ENCODE measurements at regions not wholly inside any gene's neighbourhood (a gene's known extent, or its start where the extent isn't known, plus 50 kb on each side); places are given as distances from the start of the nearest gene placed in this dataset.
A peak's percentile ranks its signal among the peaks of the same experiment; 100 is the strongest.

DNA sequence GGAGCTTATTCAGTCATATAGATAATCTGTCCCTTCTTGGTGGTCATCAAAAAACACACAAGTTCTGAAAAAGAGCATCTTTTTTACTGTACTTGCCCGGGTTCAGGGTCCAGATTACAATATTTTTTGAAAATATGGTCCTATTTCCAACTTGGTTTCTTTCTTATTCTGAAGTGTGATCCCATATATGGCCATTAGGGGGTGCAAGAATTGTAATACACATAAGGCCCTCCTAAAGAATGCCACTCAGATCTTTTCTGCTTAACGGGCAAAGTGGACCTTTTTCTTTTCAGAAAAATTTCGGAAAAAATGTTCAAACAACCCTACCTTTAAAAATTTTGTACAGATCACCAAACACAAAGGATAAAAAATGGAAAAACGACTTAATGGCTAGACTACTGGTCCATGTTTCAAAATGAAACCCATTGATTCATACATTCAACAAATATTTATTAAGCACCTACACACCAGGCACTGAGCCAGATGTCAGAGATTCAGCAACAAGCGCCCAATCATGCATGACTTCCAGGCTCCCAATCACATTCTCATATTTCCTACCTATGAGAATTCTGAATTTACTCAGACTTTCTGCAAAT is 102.0 kb upstream of the MYRIP start:
- H3K9ac ChIP-seq (ENCODE audit: insufficient read depth in 1 of 2, low read depth in 2 of 2, low read length in 2 of 2) = no peak overlapping the region
- H3K79me2 ChIP-seq (ENCODE audit: control insufficient read depth, insufficient read depth, low read length) = no peaks in the 10 kb centered on the region
- no TSS peak for BruUV-seq (replicated peaks)
- H3K9me3 ChIP-seq (replicated peaks; ENCODE audit: control insufficient read depth, insufficient read depth, low read depth, low read length) = no peaks in the 10 kb centered on the region
- DNase-seq (ENCODE audit: extremely low read depth in 1 of 4, low spot score in 3 of 4) = peak; percentile 46 to 55 (median 52)
- peak; percentile 62 for FAIRE-seq
- ChIA-PET CTCF (ENCODE audit: low intra/inter-chr PET ratio) (interaction anchor here (0.7 to 1.0 kb wide), 3 partner anchors 166 to 610 kb away, joined by 4 to 5 read pairs (median 5); no protein-coding TSS in a partner anchor), POLR2A (no interaction called here)
- H2AFZ ChIP-seq (ENCODE audit: low read depth, low read length) = no peak overlapping the region
- intact Hi-C loops (cut with micrococcal nuclease) (loop anchor here (2.0 to 5.0 kb wide), 2 partner anchors 283 to 610 kb away; no protein-coding TSS in a partner anchor), in situ Hi-C loops (cut with MboI) (no loop called here)
- no peaks in the 10 kb centered on the region for H3K4me1 ChIP-seq (replicated peaks in 1 of 2; ENCODE audit: control insufficient read depth in 2 of 2, insufficient read depth in 2 of 2, low read length in 2 of 2)
- WGBS (ENCODE audit: insufficient coverage, low coverage, missing lambda C conversion rate) = 2% methylated on average over 5 of the region's 5 CpGs
- H3K4me3 ChIP-seq = no peak overlapping the region
- no peak overlapping the region for H3K27ac ChIP-seq (ENCODE audit: extremely low read depth, low read depth, low read length)
- no peaks in the 10 kb centered on the region for H3K27me3 ChIP-seq (ENCODE audit: control insufficient read depth in 2 of 2, insufficient read depth in 2 of 2, low read length in 2 of 2)
- H4K20me1 ChIP-seq (replicated peaks; ENCODE audit: control insufficient read depth, insufficient read depth, low read length) = no peaks in the 10 kb centered on the region
- no peaks in the 10 kb centered on the region for H3K9me1 ChIP-seq (ENCODE audit: control insufficient read depth, insufficient read depth, low read length)
- H3K4me2 ChIP-seq (ENCODE audit: insufficient read depth, low read length) = no peak overlapping the region
- no peaks in the 10 kb centered on the region for H3K36me3 ChIP-seq (ENCODE audit: control insufficient read depth, insufficient read depth, low read length)
- ATAC-seq = peak; percentile 79
- peak; percentile 16 to 64; a peak in 3 of 4 replicates for TF ChIP-seq RAD21 (CRISPR knock-in tag; conservative IDR thresholded peaks at IDR 0.05 in 1 of 2, IDR thresholded peaks at IDR 0.05 in 1 of 2)
- TF ChIP-seq HDAC3 (IDR thresholded peaks at IDR 0.05; ENCODE audit: borderline replicate concordance, partially characterized antibody) = no peak
- TF ChIP-seq, protein P1, sequence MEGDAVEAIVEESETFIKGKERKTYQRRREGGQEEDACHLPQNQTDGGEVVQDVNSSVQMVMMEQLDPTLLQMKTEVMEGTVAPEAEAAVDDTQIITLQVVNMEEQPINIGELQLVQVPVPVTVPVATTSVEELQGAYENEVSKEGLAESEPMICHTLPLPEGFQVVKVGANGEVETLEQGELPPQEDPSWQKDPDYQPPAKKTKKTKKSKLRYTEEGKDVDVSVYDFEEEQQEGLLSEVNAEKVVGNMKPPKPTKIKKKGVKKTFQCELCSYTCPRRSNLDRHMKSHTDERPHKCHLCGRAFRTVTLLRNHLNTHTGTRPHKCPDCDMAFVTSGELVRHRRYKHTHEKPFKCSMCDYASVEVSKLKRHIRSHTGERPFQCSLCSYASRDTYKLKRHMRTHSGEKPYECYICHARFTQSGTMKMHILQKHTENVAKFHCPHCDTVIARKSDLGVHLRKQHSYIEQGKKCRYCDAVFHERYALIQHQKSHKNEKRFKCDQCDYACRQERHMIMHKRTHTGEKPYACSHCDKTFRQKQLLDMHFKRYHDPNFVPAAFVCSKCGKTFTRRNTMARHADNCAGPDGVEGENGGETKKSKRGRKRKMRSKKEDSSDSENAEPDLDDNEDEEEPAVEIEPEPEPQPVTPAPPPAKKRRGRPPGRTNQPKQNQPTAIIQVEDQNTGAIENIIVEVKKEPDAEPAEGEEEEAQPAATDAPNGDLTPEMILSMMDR (IDR thresholded peaks at IDR 0.05 in 2 of 3, conservative IDR thresholded peaks at IDR 0.05 in 1 of 3; ENCODE audit: insufficient read depth in 2 of 3, low read depth in 1 of 3, low read length in 3 of 3) = peak; percentile 52 to 70 (median 59); a peak in 5 of 6 replicates
- no peak for TF ChIP-seq CCNT2 (IDR thresholded peaks at IDR 0.05; ENCODE audit: borderline replicate concordance, extremely low read depth, insufficient read length, low read depth, low read length)
- no peak for TF ChIP-seq MECOM (CRISPR knock-in tag; IDR thresholded peaks at IDR 0.05)
- TF ChIP-seq NFATC3 (IDR thresholded peaks at IDR 0.05) = no peak
- no peak for TF ChIP-seq ZFP30 (CRISPR knock-in tag; IDR thresholded peaks at IDR 0.05; ENCODE audit: borderline replicate concordance)
- TF ChIP-seq, protein P2, sequence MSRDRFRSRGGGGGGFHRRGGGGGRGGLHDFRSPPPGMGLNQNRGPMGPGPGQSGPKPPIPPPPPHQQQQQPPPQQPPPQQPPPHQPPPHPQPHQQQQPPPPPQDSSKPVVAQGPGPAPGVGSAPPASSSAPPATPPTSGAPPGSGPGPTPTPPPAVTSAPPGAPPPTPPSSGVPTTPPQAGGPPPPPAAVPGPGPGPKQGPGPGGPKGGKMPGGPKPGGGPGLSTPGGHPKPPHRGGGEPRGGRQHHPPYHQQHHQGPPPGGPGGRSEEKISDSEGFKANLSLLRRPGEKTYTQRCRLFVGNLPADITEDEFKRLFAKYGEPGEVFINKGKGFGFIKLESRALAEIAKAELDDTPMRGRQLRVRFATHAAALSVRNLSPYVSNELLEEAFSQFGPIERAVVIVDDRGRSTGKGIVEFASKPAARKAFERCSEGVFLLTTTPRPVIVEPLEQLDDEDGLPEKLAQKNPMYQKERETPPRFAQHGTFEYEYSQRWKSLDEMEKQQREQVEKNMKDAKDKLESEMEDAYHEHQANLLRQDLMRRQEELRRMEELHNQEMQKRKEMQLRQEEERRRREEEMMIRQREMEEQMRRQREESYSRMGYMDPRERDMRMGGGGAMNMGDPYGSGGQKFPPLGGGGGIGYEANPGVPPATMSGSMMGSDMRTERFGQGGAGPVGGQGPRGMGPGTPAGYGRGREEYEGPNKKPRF (IDR thresholded peaks at IDR 0.05; ENCODE audit: low read depth, low read length) = no peak
- no peak for TF ChIP-seq ARID2 (IDR thresholded peaks at IDR 0.05)
- 0 out of 2 replicates have a peak, but pooled peaks have one; percentile 11 for TF ChIP-seq SMC3 (conservative IDR thresholded peaks at IDR 0.05; ENCODE audit: insufficient read depth, low read depth, low read length)
- TF ChIP-seq RBM17 (IDR thresholded peaks at IDR 0.05; ENCODE audit: borderline replicate concordance, low read depth, low read length) = no peak
- TF ChIP-seq, protein P3, sequence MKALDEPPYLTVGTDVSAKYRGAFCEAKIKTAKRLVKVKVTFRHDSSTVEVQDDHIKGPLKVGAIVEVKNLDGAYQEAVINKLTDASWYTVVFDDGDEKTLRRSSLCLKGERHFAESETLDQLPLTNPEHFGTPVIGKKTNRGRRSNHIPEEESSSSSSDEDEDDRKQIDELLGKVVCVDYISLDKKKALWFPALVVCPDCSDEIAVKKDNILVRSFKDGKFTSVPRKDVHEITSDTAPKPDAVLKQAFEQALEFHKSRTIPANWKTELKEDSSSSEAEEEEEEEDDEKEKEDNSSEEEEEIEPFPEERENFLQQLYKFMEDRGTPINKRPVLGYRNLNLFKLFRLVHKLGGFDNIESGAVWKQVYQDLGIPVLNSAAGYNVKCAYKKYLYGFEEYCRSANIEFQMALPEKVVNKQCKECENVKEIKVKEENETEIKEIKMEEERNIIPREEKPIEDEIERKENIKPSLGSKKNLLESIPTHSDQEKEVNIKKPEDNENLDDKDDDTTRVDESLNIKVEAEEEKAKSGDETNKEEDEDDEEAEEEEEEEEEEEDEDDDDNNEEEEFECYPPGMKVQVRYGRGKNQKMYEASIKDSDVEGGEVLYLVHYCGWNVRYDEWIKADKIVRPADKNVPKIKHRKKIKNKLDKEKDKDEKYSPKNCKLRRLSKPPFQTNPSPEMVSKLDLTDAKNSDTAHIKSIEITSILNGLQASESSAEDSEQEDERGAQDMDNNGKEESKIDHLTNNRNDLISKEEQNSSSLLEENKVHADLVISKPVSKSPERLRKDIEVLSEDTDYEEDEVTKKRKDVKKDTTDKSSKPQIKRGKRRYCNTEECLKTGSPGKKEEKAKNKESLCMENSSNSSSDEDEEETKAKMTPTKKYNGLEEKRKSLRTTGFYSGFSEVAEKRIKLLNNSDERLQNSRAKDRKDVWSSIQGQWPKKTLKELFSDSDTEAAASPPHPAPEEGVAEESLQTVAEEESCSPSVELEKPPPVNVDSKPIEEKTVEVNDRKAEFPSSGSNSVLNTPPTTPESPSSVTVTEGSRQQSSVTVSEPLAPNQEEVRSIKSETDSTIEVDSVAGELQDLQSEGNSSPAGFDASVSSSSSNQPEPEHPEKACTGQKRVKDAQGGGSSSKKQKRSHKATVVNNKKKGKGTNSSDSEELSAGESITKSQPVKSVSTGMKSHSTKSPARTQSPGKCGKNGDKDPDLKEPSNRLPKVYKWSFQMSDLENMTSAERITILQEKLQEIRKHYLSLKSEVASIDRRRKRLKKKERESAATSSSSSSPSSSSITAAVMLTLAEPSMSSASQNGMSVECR (CRISPR knock-in tag; IDR thresholded peaks at IDR 0.05) = no peak

Measured in K562 (cell line).